ENCODE measurements at regions not wholly inside any gene's neighbourhood (a gene's known extent, or its start where the extent isn't known, plus 50 kb on each side); places are given as distances from the start of the nearest gene placed in this dataset.

GRCh38 chr9:103427696-103428095 lies 432.6 kb downstream of the CYLC2 start:
- ATAC-seq, result no peak
- Mint-ChIP-seq H3K9me3 (no peaks in the 10 kb centered on the region), H3K36me3 (no peaks in the 10 kb centered on the region), H3K27me3 (no peaks in the 10 kb centered on the region), H3K27ac (no peak overlapping the region), H3K4me1 (no peaks in the 10 kb centered on the region), H3K4me3 (no peak overlapping the region)

DNA sequence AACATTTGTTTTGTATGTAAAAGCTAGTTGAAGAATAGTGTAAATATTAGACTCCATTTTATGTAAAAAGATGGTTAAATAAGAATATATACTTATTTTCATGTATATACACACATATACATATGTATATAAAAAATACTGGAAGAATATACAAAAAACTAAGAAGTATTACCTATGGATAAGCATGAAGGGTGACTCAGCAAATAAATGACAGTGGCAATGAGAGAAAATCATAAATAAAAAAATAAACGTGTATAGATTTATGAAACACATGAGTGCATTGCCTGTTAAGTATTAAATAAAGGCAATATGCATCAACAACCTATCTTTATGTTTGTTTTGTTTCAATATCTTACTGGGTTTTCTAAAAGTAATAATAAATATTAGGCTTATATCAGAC lies 435.3 kb downstream of the CYLC2 start:
- H3K27ac Mint-ChIP-seq, result no peak overlapping the region
- no peaks in the 10 kb centered on the region for H3K36me3 Mint-ChIP-seq
- H3K4me1 Mint-ChIP-seq, result no peaks in the 10 kb centered on the region
- H3K4me3 Mint-ChIP-seq, result no peak overlapping the region
- no peak for ATAC-seq
- no peaks in the 10 kb centered on the region for H3K9me3 Mint-ChIP-seq
- no peaks in the 10 kb centered on the region for H3K27me3 Mint-ChIP-seq

DNA sequence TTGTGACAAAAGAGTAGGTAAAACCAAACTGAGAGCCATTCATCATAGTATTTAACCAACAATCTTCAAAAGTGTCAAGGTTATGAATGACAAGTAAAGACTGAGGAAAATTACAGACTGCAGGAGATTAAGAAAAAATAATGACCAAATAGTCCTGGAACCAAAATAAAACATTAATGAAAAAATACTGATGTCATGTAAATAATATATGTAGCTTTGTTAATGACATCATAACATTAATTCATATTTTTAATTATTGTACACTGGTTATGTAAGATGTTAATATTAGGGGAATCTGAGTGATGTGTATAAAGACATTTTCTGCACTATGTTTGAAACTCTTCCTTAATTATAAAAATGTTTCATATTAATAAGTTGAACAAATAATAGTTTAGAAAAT lies 436.7 kb downstream of the CYLC2 start:
- Mint-ChIP-seq H3K27ac (no peak overlapping the region), H3K27me3 (no peaks in the 10 kb centered on the region), H3K9me3 (no peaks in the 10 kb centered on the region), H3K36me3 (no peaks in the 10 kb centered on the region), H3K4me1 (no peaks in the 10 kb centered on the region), H3K4me3 (no peak overlapping the region)
- ATAC-seq, result no peak

- no peaks in the 10 kb centered on the region for H3K36me3 Mint-ChIP-seq
- ATAC-seq, result no peak
- H3K27ac Mint-ChIP-seq, result no peak overlapping the region
- no peaks in the 10 kb centered on the region for H3K4me1 Mint-ChIP-seq
- no peaks in the 10 kb centered on the region for H3K9me3 Mint-ChIP-seq
- H3K4me3 Mint-ChIP-seq, result no peak overlapping the region
- H3K27me3 Mint-ChIP-seq, result no peaks in the 10 kb centered on the region
These were observed 449.0 kb downstream of the CYLC2 start for GRCh38 chr9:103444176-103444575.

- Mint-ChIP-seq H3K36me3 (no peaks in the 10 kb centered on the region), H3K27me3 (no peaks in the 10 kb centered on the region), H3K4me3 (no peak overlapping the region), H3K27ac (no peak overlapping the region), H3K9me3 (peaks cover 2% of the 10 kb centered on the region), H3K4me1 (no peaks in the 10 kb centered on the region)
- no peak for ATAC-seq
These were observed 463.7 kb downstream of the CYLC2 start for GRCh38 chr9:103458826-103459225.

GRCh38 chr9:103471241-103471640 lies 476.1 kb downstream of the CYLC2 start:
- no peak overlapping the region for H3K27ac Mint-ChIP-seq
- no peak for ATAC-seq
- no peak overlapping the region for H3K4me3 Mint-ChIP-seq
- H3K36me3 Mint-ChIP-seq, result no peaks in the 10 kb centered on the region
- H3K9me3 Mint-ChIP-seq, result peaks cover 4% of the 10 kb centered on the region
- no peaks in the 10 kb centered on the region for H3K27me3 Mint-ChIP-seq
- no peaks in the 10 kb centered on the region for H3K4me1 Mint-ChIP-seq

DNA sequence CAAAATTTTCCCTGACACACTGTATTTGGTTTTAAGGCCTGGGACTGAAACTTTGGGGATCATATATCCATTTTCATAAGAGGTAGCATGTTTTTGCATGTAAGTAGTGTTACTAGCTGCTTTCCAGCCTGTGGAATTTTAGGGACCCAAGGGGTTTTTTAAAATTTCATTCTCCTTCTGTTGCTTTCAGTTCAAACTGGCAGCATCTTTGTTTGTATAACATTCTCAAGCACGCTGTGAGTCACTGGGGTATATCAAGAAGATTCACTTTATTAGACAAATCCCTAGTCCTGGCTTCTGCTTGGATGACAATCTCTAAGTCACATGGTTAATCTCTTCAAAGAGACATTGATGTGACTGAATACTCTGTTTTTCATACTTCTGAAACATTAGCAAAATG lies 479.0 kb downstream of the CYLC2 start:
- Mint-ChIP-seq H3K9me3 (peaks cover 5% of the 10 kb centered on the region), H3K36me3 (no peaks in the 10 kb centered on the region), H3K4me1 (no peaks in the 10 kb centered on the region), H3K27me3 (no peaks in the 10 kb centered on the region), H3K27ac (no peak overlapping the region), H3K4me3 (no peak overlapping the region)
- ATAC-seq, result no peak

DNA sequence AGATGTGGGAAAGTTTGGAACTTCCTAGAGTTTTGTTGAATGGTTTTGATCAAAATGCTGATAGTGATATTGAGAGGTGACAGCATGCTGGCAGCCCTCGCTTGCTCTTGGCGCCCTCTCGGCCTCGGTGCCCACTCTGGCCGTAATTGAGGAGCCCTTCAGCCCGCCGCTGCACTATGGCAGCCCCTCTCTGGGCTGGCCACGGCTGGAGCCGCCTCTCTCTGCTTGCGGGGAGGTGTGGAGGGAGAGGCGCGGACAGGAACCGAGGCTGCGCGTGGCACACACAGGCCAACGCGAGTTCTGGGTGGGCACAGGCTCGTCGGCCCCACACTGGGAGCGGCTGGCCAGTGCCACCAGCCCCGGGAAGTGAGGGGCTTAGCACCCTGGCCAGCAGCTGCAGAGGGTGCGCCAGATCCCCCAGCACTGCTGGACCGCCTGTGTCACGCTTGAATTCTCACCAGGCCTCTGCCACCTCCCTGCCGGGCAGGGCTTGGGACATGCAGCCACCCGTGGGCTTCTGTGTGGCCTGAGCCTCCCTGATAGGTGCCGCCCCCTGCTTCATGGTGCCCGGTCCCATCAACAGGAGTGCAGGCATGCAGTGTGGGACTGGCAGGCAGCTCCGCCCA lies 488.5 kb downstream of the CYLC2 start:
- no peak for ATAC-seq
- H3K36me3 Mint-ChIP-seq, result no peaks in the 10 kb centered on the region
- H3K4me1 Mint-ChIP-seq, result no peaks in the 10 kb centered on the region
- H3K27ac Mint-ChIP-seq, result no peak overlapping the region
- no peaks in the 10 kb centered on the region for H3K27me3 Mint-ChIP-seq
- no peak overlapping the region for H3K4me3 Mint-ChIP-seq
- H3K9me3 Mint-ChIP-seq, result peaks cover 5% of the 10 kb centered on the region

GRCh38 chr9:103485138-103485537 lies 490.0 kb downstream of the CYLC2 start:
- Mint-ChIP-seq H3K9me3 (peaks cover 5% of the 10 kb centered on the region), H3K27ac (no peak overlapping the region), H3K36me3 (no peaks in the 10 kb centered on the region)

GRCh38 chr9:103514767-103515166 lies 519.6 kb downstream of the CYLC2 start:
- H3K27me3 Mint-ChIP-seq, result no peaks in the 10 kb centered on the region
- H3K36me3 Mint-ChIP-seq, result no peaks in the 10 kb centered on the region
- H3K9me3 Mint-ChIP-seq, result no peaks in the 10 kb centered on the region
- no peaks in the 10 kb centered on the region for H3K4me1 Mint-ChIP-seq
- H3K27ac Mint-ChIP-seq, result no peak overlapping the region
- H3K4me3 Mint-ChIP-seq, result no peak overlapping the region
- ATAC-seq, result no peak

More at GRCh38 chr9:103485138-103485537, 490.0 kb downstream of the CYLC2 start:
- ATAC-seq, result no peak
- Mint-ChIP-seq H3K4me3 (no peak overlapping the region), H3K27me3 (no peaks in the 10 kb centered on the region), H3K4me1 (no peaks in the 10 kb centered on the region)

DNA sequence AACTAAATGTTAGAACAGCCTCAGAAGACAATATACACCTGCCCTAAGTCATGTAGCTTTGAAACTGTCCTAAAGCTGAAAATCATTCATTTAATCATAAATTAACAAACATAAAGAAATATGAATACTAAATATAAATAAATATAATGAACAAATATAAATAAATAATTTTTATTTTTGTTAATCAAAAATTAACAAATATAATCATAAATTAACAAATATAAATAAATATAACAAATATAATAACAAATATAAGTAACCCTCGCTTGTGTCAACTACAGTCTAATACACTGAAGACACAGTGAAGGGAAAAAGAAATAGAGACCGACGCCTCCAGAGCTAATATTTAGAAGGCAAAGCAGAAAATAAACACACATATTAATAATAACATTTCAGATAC lies 527.3 kb downstream of the CYLC2 start:
- no peak overlapping the region for H3K27ac Mint-ChIP-seq
- H3K9me3 Mint-ChIP-seq, result no peaks in the 10 kb centered on the region
- H3K4me3 Mint-ChIP-seq, result no peak overlapping the region
- H3K4me1 Mint-ChIP-seq, result no peaks in the 10 kb centered on the region
- H3K27me3 Mint-ChIP-seq, result no peaks in the 10 kb centered on the region
- ATAC-seq, result no peak
- no peaks in the 10 kb centered on the region for H3K36me3 Mint-ChIP-seq

GRCh38 chr9:103530934-103531333 lies 535.8 kb downstream of the CYLC2 start:
- no peak for ATAC-seq
- Mint-ChIP-seq H3K4me1 (no peaks in the 10 kb centered on the region), H3K36me3 (no peaks in the 10 kb centered on the region)

DNA sequence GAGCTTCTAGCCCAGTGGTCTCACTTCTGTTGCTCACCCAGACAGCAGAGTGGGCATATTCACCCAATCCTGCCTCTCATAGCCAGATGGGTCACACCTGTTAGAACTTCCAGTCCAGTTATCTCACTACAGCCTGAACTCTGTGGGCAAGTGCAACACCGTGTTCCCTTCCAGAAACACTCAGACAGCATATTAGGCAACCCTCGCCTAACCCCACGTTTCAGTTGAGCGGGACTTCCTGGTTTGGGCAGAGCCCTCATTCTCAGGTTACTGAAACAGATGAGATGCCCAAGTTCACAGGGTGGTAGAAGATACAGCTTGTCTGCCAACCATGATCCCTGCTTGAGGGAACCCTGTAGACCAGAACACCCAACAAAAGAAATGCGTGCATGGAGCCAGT lies 538.2 kb downstream of the CYLC2 start:
- Mint-ChIP-seq H3K27me3 (no peaks in the 10 kb centered on the region), H3K4me1 (no peaks in the 10 kb centered on the region), H3K4me3 (no peak overlapping the region), H3K36me3 (no peaks in the 10 kb centered on the region), H3K9me3 (no peaks in the 10 kb centered on the region), H3K27ac (no peak overlapping the region)
- ATAC-seq, result no peak

More at GRCh38 chr9:103530934-103531333, 535.8 kb downstream of the CYLC2 start:
- H3K27ac Mint-ChIP-seq, result no peak overlapping the region
- H3K9me3 Mint-ChIP-seq, result no peaks in the 10 kb centered on the region
- H3K27me3 Mint-ChIP-seq, result no peaks in the 10 kb centered on the region
- no peak overlapping the region for H3K4me3 Mint-ChIP-seq

DNA sequence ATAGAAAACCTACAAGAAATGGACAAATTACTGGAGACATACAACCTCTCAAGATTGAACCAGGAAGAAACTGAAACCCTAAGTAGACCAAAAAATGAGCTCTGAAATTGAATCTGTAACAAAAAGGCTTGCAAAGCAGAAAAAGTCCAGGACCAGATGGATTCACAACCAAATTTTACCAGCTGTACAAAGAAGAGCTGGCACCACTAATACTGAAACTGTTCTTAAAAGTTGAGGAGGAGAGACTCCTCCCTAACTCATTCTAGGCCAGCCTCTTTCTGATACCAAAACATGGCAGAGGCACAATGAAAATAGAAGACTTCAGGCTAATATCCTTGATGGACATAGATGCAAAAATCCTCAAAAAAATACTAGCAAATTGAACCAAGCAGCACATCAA lies 542.3 kb downstream of the CYLC2 start:
- Mint-ChIP-seq H3K27ac (no peak overlapping the region), H3K4me1 (no peaks in the 10 kb centered on the region), H3K4me3 (no peak overlapping the region), H3K9me3 (peaks cover 13% of the 10 kb centered on the region), H3K27me3 (no peaks in the 10 kb centered on the region), H3K36me3 (no peaks in the 10 kb centered on the region)
- ATAC-seq, result no peak

DNA sequence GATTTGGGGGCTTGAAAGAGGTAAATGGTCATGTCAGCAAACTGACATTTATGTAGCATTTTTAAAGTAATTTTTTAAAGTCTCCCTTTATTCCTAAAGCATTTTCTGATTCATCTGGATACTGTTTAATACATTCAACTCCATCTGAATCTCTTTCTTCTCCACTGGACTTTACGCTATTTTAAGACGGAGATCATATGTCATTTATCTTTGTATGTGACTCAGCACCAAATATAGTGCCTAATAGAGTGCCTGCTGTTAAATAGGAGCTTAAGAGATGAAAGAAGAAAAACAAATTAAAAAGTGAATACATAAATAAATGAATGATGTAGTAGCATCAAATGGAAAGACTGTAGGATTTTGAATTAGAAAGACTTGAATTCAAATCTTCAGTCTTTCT lies 548.8 kb upstream of the SMC2 start:
- ATAC-seq, result no peak
- Mint-ChIP-seq H3K4me3 (no peak overlapping the region), H3K4me1 (no peaks in the 10 kb centered on the region), H3K9me3 (peaks cover 7% of the 10 kb centered on the region), H3K27ac (no peak overlapping the region), H3K27me3 (peaks cover 9% of the 10 kb centered on the region), H3K36me3 (no peaks in the 10 kb centered on the region)

- H3K4me1 Mint-ChIP-seq, result no peaks in the 10 kb centered on the region
- no peak overlapping the region for H3K27ac Mint-ChIP-seq
- no peaks in the 10 kb centered on the region for H3K36me3 Mint-ChIP-seq
- H3K27me3 Mint-ChIP-seq, result peaks cover 5% of the 10 kb centered on the region
- H3K9me3 Mint-ChIP-seq, result no peaks in the 10 kb centered on the region
- ATAC-seq, result no peak
- H3K4me3 Mint-ChIP-seq, result no peak overlapping the region
These were observed 541.4 kb upstream of the SMC2 start for GRCh38 chr9:103552712-103553111.

GRCh38 chr9:103574056-103574455 lies 520.1 kb upstream of the SMC2 start:
- Mint-ChIP-seq H3K9me3 (peaks cover 13% of the 10 kb centered on the region), H3K4me1 (no peaks in the 10 kb centered on the region), H3K27me3 (no peaks in the 10 kb centered on the region), H3K36me3 (no peaks in the 10 kb centered on the region), H3K4me3 (no peak overlapping the region), H3K27ac (no peak overlapping the region)
- ATAC-seq, result no peak

Data from stimulated activated memory B cell treated with anti-CD40 and anti-IgM and Interleukin-4, amounts not matched to agents 10 μg/mL and 1 μg/mL and 100 μg/mL, for 72 hours (primary cell).